ENCODE measurements at regions not wholly inside any gene's neighbourhood (a gene's known extent, or its start where the extent isn't known, plus 50 kb on each side); places are given as distances from the start of the nearest gene placed in this dataset.

DNA sequence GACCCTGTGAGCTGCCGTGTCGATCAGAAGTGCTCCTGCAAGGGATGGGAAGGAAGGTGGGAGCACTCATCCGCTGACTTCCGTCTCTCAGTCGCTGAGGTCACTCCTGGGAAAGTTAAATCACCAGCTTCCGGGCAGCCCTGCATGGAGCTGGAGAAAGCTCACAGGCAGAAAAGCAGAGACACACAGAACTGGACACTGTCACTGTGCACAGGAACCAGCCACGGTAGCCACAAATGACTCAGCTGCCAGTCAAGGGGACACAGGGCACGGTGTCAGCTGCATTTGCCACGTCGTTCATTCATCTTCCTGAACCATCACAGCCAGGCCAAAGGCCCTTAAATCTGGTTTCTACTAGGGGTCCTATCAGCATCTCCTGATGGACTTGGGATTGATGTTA is 226.4 kb upstream of the PSMD7 start:
- TF ChIP-seq, protein P1, sequence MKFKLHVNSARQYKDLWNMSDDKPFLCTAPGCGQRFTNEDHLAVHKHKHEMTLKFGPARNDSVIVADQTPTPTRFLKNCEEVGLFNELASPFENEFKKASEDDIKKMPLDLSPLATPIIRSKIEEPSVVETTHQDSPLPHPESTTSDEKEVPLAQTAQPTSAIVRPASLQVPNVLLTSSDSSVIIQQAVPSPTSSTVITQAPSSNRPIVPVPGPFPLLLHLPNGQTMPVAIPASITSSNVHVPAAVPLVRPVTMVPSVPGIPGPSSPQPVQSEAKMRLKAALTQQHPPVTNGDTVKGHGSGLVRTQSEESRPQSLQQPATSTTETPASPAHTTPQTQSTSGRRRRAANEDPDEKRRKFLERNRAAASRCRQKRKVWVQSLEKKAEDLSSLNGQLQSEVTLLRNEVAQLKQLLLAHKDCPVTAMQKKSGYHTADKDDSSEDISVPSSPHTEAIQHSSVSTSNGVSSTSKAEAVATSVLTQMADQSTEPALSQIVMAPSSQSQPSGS (CRISPR knock-in tag; IDR thresholded peaks at IDR 0.05), result no peak
- TF ChIP-seq ZNF382 (CRISPR knock-in tag; IDR thresholded peaks at IDR 0.05; ENCODE audit: borderline replicate concordance) (no peak), ZFX (CRISPR knock-in tag; IDR thresholded peaks at IDR 0.05; ENCODE audit: low read depth) (no peak), ZBTB8A (CRISPR knock-in tag; IDR thresholded peaks at IDR 0.05; ENCODE audit: borderline replicate concordance, low read depth) (no peak), XRCC5 (optimal IDR thresholded peaks at IDR 0.05; ENCODE audit: low read length) (no peak), ZNF263 (CRISPR knock-in tag; IDR thresholded peaks at IDR 0.05) (peak; percentile 62; the same call in 1 of the 2 replicates), ZNF335 (CRISPR knock-in tag; IDR thresholded peaks at IDR 0.05) (no peak), KAT8 (CRISPR knock-in tag; IDR thresholded peaks at IDR 0.05) (no peak), ESRRA (CRISPR knock-in tag; IDR thresholded peaks at IDR 0.05; ENCODE audit: low read depth) (no peak), MBD4 (IDR thresholded peaks at IDR 0.05; ENCODE audit: borderline replicate concordance, low read length) (no peak), ZNF562 (CRISPR knock-in tag; IDR thresholded peaks at IDR 0.05; ENCODE audit: borderline replicate concordance) (no peak)
- TF ChIP-seq, protein P2, sequence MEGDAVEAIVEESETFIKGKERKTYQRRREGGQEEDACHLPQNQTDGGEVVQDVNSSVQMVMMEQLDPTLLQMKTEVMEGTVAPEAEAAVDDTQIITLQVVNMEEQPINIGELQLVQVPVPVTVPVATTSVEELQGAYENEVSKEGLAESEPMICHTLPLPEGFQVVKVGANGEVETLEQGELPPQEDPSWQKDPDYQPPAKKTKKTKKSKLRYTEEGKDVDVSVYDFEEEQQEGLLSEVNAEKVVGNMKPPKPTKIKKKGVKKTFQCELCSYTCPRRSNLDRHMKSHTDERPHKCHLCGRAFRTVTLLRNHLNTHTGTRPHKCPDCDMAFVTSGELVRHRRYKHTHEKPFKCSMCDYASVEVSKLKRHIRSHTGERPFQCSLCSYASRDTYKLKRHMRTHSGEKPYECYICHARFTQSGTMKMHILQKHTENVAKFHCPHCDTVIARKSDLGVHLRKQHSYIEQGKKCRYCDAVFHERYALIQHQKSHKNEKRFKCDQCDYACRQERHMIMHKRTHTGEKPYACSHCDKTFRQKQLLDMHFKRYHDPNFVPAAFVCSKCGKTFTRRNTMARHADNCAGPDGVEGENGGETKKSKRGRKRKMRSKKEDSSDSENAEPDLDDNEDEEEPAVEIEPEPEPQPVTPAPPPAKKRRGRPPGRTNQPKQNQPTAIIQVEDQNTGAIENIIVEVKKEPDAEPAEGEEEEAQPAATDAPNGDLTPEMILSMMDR (CRISPR knock-in tag; IDR thresholded peaks at IDR 0.05), result no peak
- TF ChIP-seq, protein P3, sequence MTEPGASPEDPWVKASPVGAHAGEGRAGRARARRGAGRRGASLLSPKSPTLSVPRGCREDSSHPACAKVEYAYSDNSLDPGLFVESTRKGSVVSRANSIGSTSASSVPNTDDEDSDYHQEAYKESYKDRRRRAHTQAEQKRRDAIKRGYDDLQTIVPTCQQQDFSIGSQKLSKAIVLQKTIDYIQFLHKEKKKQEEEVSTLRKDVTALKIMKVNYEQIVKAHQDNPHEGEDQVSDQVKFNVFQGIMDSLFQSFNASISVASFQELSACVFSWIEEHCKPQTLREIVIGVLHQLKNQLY (CRISPR knock-in tag; IDR thresholded peaks at IDR 0.05), result no peak
- TF ChIP-seq, protein P4, sequence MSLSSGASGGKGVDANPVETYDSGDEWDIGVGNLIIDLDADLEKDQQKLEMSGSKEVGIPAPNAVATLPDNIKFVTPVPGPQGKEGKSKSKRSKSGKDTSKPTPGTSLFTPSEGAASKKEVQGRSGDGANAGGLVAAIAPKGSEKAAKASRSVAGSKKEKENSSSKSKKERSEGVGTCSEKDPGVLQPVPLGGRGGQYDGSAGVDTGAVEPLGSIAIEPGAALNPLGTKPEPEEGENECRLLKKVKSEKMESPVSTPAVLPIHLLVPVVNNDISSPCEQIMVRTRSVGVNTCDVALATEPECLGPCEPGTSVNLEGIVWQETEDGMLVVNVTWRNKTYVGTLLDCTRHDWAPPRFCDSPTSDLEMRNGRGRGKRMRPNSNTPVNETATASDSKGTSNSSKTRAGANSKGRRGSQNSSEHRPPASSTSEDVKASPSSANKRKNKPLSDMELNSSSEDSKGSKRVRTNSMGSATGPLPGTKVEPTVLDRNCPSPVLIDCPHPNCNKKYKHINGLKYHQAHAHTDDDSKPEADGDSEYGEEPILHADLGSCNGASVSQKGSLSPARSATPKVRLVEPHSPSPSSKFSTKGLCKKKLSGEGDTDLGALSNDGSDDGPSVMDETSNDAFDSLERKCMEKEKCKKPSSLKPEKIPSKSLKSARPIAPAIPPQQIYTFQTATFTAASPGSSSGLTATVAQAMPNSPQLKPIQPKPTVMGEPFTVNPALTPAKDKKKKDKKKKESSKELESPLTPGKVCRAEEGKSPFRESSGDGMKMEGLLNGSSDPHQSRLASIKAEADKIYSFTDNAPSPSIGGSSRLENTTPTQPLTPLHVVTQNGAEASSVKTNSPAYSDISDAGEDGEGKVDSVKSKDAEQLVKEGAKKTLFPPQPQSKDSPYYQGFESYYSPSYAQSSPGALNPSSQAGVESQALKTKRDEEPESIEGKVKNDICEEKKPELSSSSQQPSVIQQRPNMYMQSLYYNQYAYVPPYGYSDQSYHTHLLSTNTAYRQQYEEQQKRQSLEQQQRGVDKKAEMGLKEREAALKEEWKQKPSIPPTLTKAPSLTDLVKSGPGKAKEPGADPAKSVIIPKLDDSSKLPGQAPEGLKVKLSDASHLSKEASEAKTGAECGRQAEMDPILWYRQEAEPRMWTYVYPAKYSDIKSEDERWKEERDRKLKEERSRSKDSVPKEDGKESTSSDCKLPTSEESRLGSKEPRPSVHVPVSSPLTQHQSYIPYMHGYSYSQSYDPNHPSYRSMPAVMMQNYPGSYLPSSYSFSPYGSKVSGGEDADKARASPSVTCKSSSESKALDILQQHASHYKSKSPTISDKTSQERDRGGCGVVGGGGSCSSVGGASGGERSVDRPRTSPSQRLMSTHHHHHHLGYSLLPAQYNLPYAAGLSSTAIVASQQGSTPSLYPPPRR (CRISPR knock-in tag; IDR thresholded peaks at IDR 0.05; ENCODE audit: borderline replicate concordance), result no peak

Measured in HepG2 (cell line).